K562 (cell line): ENCODE measurements at regions not wholly inside any gene's neighbourhood (a gene's known extent, or its start where the extent isn't known, plus 50 kb on each side); places are given as distances from the start of the nearest gene placed in this dataset.

Experiments used
- ATAC-seq: fragments of 200-7000 bp; cut with Tn5 transposase; 3 replicates; pipeline ENCODE4 v1.9.1; 2020; ENCODE audit warnings: moderate library complexity
- BruUV-seq: library from RNA; stranded (reverse); fragments of 400-500 nt; replicated peaks from 2 replicates; lab custom pipeline; 2021; lab: Mats Ljungman, UMichigan
- CTCF ChIA-PET: fragments of 300-600 bp; formaldehyde crosslinking; extraction: SDS; loops from one replicate; lab custom pipeline; 2021; ENCODE audit warnings: low intra/inter-chr PET ratio; lab: Yijun Ruan, JAX
- POLR2A ChIA-PET: fragments of 300-600, 350-650 bp; sonication (Branson Sonifier 250); formaldehyde crosslinking; extraction: SDS; loops from one replicate; lab custom pipeline; 2021; ENCODE audit warnings: antibody characterized with exemption, inconsistent platforms; lab: Yijun Ruan, JAX
- DNase-seq, 4 experiments: peaks; one replicate each; pipeline versions ENCODE4 v3.0.0 to v3.0.0-alpha.2; 2011 to 2018; ENCODE audit warnings: low spot score in 3 of 4, mixed read lengths in 3 of 4; ENCODE audit errors: extremely low read depth in 1 of 4
- FAIRE-seq: peaks from 2 replicates; lab custom pipeline; 2011; peaks lifted over from hg19 to GRCh38; lab: Jason Lieb, UNC
- H2AFZ ChIP-seq: 2 replicates; pipeline ENCODE4 v1.6.0; 2011; ENCODE audit warnings: low read depth, low read length, control low read depth, inconsistent platforms
- H3K27ac ChIP-seq: fragments of 200-600 bp; 3 replicates; pipeline ENCODE4 v1.8.0; 2011; ENCODE audit warnings: low read depth, mild to moderate bottlenecking, control low read depth, inconsistent platforms, low read length, moderate library complexity, mixed read lengths; ENCODE audit errors: extremely low read depth
- H3K27me3 ChIP-seq, 2 experiments: fragments of 300-600 bp in 1 of 2; 2 replicates in 1 of 2; 3 replicates in 1 of 2; pipeline versions ENCODE4 v1.6.0 to v1.8.0; 2011; ENCODE audit warnings: inconsistent platforms in 2 of 2, low read length in 2 of 2, mild to moderate bottlenecking in 1 of 2, mixed read lengths in 1 of 2, moderate library complexity in 1 of 2; ENCODE audit not compliant: control insufficient read depth in 2 of 2, insufficient read depth in 2 of 2
- H3K36me3 ChIP-seq: fragments of 300-600 bp; 3 replicates; pipeline ENCODE4 v1.8.0; 2011; ENCODE audit warnings: mild to moderate bottlenecking, low read length, inconsistent platforms; ENCODE audit not compliant: control insufficient read depth, insufficient read depth
- H3K4me1 ChIP-seq, 2 experiments: fragments of 200-600 bp in 1 of 2; replicated peaks in 1 of 2; 2 replicates in 1 of 2; 3 replicates in 1 of 2; pipeline versions ENCODE4 v1.5.1 to v1.8.0; 2011; ENCODE audit warnings: inconsistent platforms in 2 of 2, low read length in 2 of 2, mild to moderate bottlenecking in 1 of 2, mixed read lengths in 1 of 2, moderate library complexity in 1 of 2; ENCODE audit not compliant: control insufficient read depth in 2 of 2, insufficient read depth in 2 of 2
- H3K4me2 ChIP-seq: 2 replicates; pipeline ENCODE4 v1.6.1; 2011; ENCODE audit warnings: low read length, control low read depth, inconsistent platforms, mixed read lengths; ENCODE audit not compliant: insufficient read depth
- H3K4me3 ChIP-seq: fragments of 200-600 bp; sonication (generic), shearing (Covaris generic); 2 replicates; pipeline ENCODE4 v1.5.1; 2016; ENCODE audit warnings: control low read depth, inconsistent platforms
- H3K79me2 ChIP-seq: fragments of 200-600 bp; 3 replicates; pipeline ENCODE4 v1.8.0; 2011; ENCODE audit warnings: low read length, inconsistent platforms; ENCODE audit not compliant: control insufficient read depth, insufficient read depth
- H3K9ac ChIP-seq, 2 experiments: 2 replicates each; pipeline versions ENCODE4 v1.6.0 to v1.6.1; 2011; ENCODE audit warnings: low read depth in 2 of 2, low read length in 2 of 2, control low read depth in 1 of 2, inconsistent platforms in 1 of 2, mild to moderate bottlenecking in 1 of 2, mixed read lengths in 1 of 2; ENCODE audit not compliant: insufficient read depth in 1 of 2
- H3K9me1 ChIP-seq: one replicate; pipeline ENCODE4 v1.6.0; 2011; ENCODE audit warnings: inconsistent platforms, mild to moderate bottlenecking, low read length, moderate library complexity; ENCODE audit not compliant: control insufficient read depth, insufficient read depth
- H3K9me3 ChIP-seq: replicated peaks from 2 replicates; pipeline ENCODE4 v1.5.1; 2011; ENCODE audit warnings: low read depth, low read length, inconsistent platforms; ENCODE audit not compliant: control insufficient read depth, insufficient read depth
- H4K20me1 ChIP-seq: replicated peaks from 2 replicates; pipeline ENCODE4 v1.6.1; 2011; ENCODE audit warnings: low read length, inconsistent platforms, mixed read lengths; ENCODE audit not compliant: control insufficient read depth, insufficient read depth
- BCOR ChIP-seq: fragments of 450-650 bp; IDR thresholded peaks from 2 replicates; pipeline ENCODE4 v1.6.1; 2016
- IRF2 ChIP-seq: sonication (generic); formaldehyde crosslinking; IDR thresholded peaks from 2 replicates; pipeline ENCODE4 v1.8.1; 2022; ENCODE audit warnings: mild to moderate bottlenecking, missing genetic modification reagents
- NBN ChIP-seq: fragments of 450-650 bp; IDR thresholded peaks from 2 replicates; pipeline ENCODE4 v1.6.1; 2016; ENCODE audit warnings: low read depth, mild to moderate bottlenecking
- NFRKB ChIP-seq: fragments of 450-650 bp; IDR thresholded peaks from 2 replicates; pipeline ENCODE4 v1.6.1; 2016; ENCODE audit warnings: low read depth
- NFXL1 ChIP-seq: fragments of 450-650 bp; formaldehyde crosslinking; IDR thresholded peaks from 2 replicates; pipeline ENCODE4 v1.4.0; 2021; ENCODE audit warnings: mild to moderate bottlenecking
- SNRNP70 ChIP-seq: fragments of 200-400 bp; formaldehyde crosslinking; optimal IDR thresholded peaks from 2 replicates; pipeline ENCODE3; 2017; ENCODE audit warnings: low read depth, low read length
- TRIM28 ChIP-seq: fragments of 450-650 bp; IDR thresholded peaks from 2 replicates; pipeline ENCODE4 v1.6.1; 2017
- TSC22D4 ChIP-seq: fragments of 450-650 bp; IDR thresholded peaks from 2 replicates; pipeline ENCODE4 v1.6.1; 2016; ENCODE audit warnings: missing genetic modification characterization, missing biosample characterization, control low read depth
- ZNF79 ChIP-seq: fragments of 250-450 bp; sonication (Bioruptor Pico); IDR thresholded peaks from 2 replicates; pipeline ENCODE4 v1.4.0; 2020; ENCODE audit warnings: low read depth, mild to moderate bottlenecking, moderate library complexity
- WGBS: fragments of 100-300 bp; shearing (Covaris generic); methylation state at CpG from one replicate; pipeline ENCODE4 v1.1.6; 2016; ENCODE audit warnings: low coverage, mixed read lengths; ENCODE audit not compliant: insufficient coverage; ENCODE audit errors: missing lambda C conversion rate; 5-methylcytosine and 5-hydroxymethylcytosine counted together
- in situ Hi-C: fragments of 300-500 bp; cut with MboI; formaldehyde crosslinking; loops from 4 replicates; pipeline ENCODE4 v1.15.0; 2018; ENCODE audit warnings: inconsistent platforms, mixed read lengths
- intact Hi-C: fragments of 100-400 bp; cut with micrococcal nuclease; formaldehyde crosslinking; loops from 2 replicates; pipeline ENCODE4 v1.14.2; 2022
- TF ChIP-seq, protein P1 (sequence below): sonication (generic); formaldehyde crosslinking; IDR thresholded peaks from 2 replicates; pipeline ENCODE4 v1.8.0; 2022; ENCODE audit warnings: mild to moderate bottlenecking, missing genetic modification reagents
- TF ChIP-seq, protein P2 (sequence below): fragments of 250-450 bp; sonication (Bioruptor Pico); IDR thresholded peaks from 2 replicates; pipeline ENCODE4 v1.5.0; 2021; ENCODE audit warnings: mild to moderate bottlenecking, moderate library complexity

GRCh38 chr13:71935166-71935840, 68.3 kb upstream of the DACH1 start:
- Histone ChIP-seq H2AFZ (no peak overlapping the region), H3K4me2 (no peak overlapping the region), H3K36me3 (no peaks in the 10 kb centered on the region), H3K9ac (no peak overlapping the region), H3K4me3 (no peak overlapping the region), H3K9me1 (no peaks in the 10 kb centered on the region), H3K4me1 (no peaks in the 10 kb centered on the region), H3K27me3 (no peaks in the 10 kb centered on the region), H3K79me2 (no peaks in the 10 kb centered on the region), H3K9me3 (no peaks in the 10 kb centered on the region), H3K27ac (no peak overlapping the region), H4K20me1 (no peaks in the 10 kb centered on the region)
- ChIA-PET CTCF (no interaction called here), POLR2A (no interaction called here)
- DNase-seq = no peak
- BruUV-seq = no TSS peak
- FAIRE-seq = no peak
- TF ChIP-seq, protein P1, sequence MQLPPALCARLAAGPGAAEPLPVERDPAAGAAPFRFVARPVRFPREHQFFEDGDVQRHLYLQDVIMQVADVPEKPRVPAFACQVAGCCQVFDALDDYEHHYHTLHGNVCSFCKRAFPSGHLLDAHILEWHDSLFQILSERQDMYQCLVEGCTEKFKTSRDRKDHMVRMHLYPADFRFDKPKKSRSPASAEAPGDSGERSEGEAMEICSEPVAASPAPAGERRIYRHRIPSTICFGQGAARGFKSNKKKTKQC (CRISPR knock-in tag) = no peak
- TF ChIP-seq NFRKB (no peak), SNRNP70 (no peak), NBN (no peak), TRIM28 (no peak), BCOR (no peak), ZNF79 (CRISPR knock-in tag) (no peak), IRF2 (CRISPR knock-in tag) (no peak), TSC22D4 (tag) (no peak), NFXL1 (CRISPR knock-in tag) (no peak)
- TF ChIP-seq, protein P2, sequence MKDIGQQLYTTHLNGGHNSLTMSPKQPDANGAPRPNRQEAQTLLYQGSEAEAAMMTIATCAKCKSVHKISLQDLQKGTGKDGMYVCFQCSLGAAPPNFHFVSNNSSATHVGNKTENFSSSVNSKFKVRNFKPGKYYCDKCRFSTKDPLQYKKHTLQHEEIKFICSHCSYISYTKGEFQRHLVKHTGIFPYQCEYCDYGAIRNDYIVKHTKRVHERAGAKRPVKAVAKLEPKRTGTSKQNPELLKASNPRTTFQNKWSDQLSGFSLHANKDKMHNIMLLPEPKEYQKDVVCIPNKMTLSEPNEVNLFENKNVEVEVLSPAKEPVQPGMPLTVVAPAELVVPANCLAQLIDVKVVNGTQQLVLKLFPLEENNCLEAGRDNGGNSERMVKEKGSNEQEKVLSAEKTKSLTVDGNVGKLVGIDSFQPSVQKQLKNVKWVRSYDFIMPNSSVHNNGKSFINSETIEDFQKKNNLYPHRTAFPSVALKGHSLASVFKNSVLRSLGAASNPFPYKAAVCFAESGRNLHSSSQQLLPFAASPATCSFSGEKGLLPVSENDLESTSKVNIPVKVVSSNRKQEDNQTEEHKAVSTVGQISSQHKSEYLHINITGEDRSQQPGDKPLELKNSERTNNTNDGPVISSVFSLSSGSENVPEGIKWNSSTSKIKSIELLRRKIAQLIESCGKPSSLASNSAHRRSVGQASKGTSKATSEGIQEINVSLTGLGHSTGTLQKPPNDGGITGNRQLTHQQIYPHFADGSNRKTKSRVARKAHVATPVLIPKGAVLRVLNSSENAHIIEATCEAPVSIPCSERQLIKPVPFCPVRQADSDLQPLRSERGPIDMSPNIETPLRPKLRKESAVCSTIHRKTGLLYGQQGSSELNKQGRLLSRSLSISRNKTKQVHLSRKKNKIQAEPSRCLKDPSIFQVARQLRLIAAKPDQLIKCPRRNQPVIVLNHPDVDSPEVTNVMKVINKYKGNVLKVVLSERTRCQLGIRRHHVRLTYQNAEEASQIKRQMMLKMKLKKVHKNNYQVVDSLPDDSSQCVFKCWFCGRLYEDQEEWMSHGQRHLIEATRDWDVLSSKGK (CRISPR knock-in tag) = no peak
- WGBS = 8% methylated on average over 4 of the region's 4 CpGs
- intact Hi-C loops (no loop called here), in situ Hi-C loops (no loop called here)
- ATAC-seq = no peak
